Glomerular visceral epithelial cell (primary cell): ENCODE measurements at regions not wholly inside any gene's neighbourhood (a gene's known extent, or its start where the extent isn't known, plus 50 kb on each side); places are given as distances from the start of the nearest gene placed in this dataset.

ENCODE experiments used
- DNase-seq: peaks from one replicate; pipeline ENCODE4 v3.0.0-alpha.2; 2016; ENCODE audit errors: extremely low spot score

DNA sequence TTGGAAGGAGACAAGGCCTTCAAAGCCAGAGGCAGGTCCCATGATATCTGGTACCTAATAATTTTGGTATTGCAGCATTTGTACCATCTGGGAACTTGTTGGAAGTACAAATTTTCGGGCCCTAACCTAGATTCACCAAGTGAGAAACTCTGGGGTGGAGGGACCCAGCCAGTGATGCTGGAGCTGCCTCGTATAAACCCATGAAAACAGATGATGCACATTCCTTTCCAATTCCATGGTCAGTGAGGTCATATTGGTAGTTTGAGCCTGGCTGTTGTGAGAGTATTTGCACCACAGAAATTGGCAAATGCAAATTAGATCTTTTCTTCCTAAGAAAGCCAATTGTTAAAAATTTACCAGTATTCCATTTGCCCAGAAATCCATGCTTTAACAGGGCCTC lies 269.6 kb upstream of the PLXNA2 start:
- no peak for DNase-seq

DNA sequence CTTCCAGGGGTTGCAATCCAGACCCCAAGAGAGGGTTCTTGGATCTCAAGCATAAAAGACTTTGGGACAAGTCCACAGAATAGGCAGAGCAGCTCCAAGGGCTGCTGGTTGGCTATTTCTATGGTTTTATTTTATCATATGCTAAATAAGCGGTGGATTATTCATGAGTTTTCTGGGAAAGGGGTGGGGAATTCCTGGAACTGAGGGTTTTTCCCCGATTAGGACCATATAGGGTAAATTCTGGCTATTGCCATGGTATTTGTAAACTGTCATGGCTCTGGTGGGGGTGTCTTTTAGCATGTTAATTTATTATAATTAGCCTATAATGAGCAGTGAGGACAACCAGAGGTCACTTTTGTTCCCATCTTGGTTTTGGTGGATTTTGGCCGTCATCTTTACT lies 270.9 kb upstream of the PLXNA2 start:
- DNase-seq = no peak

DNA sequence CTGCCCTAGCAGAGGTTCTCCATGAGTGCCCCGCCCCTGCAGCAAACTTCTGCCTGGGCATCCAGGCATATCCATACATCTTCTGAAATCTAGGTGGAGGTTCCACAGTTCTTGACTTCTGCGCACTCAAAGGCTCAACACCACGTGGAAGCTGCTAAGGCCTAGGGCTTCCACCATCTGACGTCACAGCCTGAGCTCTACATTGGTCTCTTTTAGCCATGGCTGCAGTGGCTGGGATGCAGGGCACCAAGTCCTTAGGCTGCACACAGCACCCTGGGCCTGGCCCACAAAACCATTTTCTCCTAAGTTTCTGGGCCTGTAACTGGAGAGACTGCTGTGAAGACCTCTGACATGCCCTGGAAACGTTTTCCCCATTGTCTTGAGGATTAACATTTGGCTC lies 272.6 kb upstream of the PLXNA2 start:
- DNase-seq = no peak

DNA sequence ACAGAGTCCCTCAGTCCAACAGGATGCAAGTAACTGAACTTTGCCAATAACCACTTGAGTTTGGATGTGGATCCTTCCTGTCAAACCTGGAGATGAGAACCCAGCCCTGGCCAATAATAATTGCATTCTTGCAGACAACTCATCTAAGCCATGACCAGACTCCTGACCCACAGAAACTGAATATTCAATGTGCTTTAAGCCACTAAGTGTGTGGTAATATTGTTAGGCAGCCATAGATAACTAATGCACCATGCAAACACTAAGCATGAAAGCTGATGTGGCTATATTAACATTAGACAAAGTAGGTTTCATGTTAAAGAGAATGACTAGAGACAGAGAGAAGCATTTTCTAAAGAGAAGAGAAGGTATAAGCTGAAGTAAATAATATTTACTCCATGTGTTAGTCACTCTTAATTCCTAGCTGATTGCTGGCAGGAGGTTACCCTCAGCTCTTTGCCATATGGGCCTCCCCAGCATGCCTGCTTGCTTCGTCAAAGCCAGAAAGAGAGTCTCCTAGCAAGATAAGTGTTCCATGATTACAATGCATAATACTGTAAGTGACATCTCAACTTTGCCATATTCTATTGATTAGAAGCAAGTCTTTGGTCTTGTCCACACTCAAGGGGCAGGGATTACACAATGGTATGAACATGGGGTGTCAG lies 276.4 kb upstream of the PLXNA2 start:
- DNase-seq = no peak

DNA sequence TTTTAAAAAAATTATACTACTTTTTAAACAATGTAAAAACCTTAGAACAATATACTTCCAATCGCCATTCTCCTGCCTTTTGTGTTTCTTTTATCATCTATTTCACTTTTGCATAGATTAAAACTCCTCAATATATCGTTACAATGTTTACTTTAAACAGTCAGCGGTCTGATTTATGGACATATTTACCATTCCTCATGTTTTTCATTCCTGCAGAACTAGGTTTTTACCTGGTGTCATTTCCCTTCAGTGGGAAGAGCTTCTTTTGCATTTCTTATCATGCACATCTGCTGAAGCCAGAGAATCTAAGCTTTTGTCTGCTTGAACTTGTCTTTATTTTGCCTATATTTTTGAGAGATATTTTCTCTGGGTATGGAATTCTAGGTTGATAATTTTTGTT lies 277.4 kb upstream of the PLXNA2 start:
- DNase-seq = no peak

DNA sequence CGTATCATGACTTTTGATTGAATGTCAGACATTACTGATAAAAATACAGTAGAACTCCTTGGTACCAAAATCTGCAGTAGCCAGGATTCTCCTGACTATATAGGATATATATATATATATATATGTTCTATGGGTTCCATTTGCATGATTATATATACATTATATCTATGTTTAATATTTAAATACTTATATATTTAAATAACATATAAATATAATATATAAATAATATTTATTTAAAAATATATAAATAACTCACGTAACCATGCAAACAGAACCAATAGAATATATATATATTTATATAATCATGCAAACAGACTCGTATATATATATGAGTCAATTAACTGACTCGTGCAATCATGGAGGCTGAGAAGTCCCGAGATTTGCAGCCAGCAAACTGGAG lies 278.8 kb upstream of the PLXNA2 start:
- DNase-seq = no peak

DNA sequence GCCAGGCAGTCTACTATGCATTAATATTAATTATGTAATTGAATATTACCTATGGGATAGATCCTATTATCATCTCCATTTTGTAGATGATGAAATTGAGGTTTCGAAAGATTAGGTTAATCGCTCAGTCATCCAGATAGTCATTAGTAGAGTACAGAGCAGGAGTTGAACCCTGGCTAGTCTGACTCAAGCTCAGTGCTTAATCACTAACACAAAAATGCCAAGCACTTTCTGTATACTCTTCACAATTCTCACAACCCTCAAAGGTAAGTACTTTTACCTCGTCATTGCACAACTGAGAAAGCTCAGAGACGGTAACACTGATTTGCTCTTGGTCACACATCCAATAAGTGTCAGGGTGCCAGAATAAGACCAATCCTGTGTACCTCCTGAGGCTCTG lies 280.2 kb upstream of the PLXNA2 start:
- DNase-seq = no peak

DNA sequence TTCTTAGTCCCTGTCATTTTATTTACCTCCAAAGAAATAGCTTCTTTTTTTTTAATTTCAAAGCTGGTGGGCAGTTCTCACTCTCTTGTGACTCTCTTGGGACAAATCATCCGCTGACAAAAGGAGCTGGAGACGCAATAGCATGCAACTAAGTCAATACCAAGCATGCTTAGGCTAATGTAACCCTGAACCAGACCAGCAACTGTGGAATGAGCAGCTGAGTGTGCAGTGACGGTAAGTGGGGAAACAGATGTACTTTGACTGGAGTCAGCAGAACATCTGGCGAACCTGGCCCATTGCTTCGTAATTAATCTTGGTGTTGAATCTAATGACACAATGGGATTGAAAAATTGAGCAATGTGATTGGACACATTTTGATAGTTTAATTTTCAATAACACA lies 280.7 kb upstream of the PLXNA2 start:
- no peak for DNase-seq

DNA sequence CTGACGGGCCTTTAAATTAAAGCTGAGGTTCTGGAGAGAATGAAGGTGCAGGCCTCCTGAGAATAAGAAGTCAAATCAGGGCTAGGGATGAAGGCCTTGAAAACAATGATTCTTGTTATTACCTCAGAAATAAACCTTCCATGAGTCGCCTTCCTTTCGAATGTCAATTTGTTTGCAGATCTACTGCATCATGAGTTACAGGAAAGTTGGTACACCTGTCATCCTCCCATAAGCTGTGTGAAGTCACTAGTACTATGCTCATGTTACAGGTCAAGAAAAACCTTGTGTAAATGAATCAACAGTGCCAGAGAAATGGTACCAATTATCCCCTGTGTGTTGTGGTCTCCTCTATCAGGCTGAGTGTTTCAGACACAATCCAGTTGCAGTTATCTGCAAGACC lies 281.2 kb upstream of the PLXNA2 start:
- DNase-seq = no peak

DNA sequence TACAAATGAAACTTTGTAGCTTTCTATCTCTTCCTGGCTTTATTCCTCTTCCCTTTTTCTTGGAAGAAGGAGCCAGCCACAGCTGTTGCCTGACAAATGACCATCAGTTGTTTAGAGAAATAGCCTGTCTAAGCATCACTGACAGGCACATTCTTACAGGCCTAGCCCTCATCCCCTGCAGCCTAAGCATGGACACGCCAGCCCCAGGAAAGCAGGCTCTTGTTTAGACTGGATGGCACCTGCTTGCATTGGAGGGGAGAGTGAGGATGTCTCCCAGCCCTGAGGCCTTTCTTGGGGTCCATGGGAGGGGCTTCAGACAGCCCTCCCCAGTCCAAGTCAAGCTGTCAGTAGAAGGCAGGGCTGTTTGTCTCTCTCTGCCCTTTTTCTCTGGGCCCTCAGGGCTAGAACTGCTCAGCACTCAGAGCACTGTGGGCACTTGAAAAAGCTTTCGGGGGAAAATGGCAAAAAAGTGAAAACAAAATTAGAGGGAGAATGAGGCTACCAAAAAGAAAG lies 282.5 kb upstream of the PLXNA2 start:
- DNase-seq = no peak

DNA sequence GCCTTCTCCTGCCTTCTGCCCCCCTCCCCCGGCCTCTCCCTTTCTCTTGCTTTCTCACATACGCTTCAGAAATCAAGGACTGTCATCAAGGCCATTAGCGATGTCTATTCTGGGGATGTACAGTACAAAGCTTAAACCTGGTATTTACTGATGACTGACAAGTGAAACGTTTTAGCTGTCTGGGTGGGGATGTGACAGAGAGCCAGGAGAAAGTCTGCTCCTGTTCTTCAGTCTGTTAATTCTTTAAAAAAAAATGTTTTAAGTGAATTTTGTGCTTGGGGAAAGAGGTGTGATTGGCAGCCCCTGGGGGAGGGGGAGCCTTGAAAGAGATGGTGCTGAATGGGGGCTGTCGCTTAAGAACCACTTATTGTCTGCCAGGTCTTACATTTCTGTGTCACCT lies 283.0 kb upstream of the PLXNA2 start:
- DNase-seq = no peak

DNA sequence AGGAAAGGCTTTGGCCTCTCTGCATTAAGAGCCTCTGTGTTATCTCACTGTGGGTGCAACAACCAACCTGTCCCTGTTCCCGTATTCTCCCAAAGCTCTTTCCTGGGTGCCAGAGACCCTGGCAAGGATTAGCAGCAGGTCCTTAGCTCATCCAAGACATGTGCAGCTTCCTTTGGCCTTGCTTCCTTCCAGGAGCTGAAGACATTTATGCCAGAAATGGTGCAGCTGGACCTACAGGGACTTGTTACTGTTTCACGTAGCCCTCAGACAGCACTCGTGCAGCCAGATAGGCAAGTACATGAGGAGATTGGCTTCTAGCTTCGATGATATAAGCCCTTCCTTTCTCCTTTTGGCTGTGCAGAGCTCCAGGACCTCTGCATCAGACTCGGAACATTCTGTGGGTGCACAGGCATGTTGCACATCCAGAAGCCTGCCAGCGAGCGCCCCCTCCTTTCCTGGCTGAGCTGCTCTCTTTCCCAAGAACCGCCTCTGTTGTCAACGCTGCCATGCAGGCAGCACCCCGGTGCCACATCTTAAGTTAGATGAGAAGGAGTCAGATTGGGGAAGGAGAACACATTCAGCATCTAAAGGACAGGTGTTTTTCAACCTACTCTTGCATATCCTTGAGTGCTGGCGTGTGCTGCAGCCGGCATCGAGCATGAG lies 284.5 kb upstream of the PLXNA2 start:
- no peak for DNase-seq

DNA sequence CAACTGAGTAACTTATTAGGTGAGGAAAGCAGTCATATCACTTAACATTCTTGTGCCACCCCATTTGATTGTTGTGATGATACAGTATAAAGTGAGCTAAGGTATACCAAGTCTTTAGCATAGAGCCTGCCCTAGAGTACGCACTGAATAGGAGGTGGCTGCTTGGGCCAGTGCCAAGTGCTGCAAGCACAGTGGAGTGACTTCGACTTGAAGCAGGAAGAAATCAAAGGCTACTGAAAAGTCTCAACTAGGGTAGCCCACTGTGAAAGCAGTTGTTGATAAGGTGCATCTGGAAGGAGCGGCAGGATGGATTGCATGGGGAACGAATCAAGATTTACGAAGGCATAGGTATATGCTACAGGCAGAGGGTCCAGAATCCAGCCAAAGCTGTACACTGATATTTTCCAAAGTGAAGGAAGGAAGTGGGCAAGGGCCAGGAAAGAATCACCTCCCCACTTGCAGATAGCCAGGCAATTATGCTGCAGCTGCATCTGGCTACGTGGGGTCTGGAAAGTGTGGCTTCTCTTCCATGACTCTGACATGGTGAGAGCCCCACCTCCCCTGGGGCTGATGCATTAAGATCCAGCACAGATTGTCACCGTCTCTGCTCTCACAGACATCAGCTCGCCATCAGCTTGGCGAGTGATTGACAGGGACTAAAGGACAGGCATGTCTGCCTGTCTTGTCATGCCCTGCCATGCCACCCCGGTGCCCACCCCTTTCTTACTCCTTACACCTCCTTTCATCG lies 287.0 kb upstream of the PLXNA2 start:
- DNase-seq = no peak

DNA sequence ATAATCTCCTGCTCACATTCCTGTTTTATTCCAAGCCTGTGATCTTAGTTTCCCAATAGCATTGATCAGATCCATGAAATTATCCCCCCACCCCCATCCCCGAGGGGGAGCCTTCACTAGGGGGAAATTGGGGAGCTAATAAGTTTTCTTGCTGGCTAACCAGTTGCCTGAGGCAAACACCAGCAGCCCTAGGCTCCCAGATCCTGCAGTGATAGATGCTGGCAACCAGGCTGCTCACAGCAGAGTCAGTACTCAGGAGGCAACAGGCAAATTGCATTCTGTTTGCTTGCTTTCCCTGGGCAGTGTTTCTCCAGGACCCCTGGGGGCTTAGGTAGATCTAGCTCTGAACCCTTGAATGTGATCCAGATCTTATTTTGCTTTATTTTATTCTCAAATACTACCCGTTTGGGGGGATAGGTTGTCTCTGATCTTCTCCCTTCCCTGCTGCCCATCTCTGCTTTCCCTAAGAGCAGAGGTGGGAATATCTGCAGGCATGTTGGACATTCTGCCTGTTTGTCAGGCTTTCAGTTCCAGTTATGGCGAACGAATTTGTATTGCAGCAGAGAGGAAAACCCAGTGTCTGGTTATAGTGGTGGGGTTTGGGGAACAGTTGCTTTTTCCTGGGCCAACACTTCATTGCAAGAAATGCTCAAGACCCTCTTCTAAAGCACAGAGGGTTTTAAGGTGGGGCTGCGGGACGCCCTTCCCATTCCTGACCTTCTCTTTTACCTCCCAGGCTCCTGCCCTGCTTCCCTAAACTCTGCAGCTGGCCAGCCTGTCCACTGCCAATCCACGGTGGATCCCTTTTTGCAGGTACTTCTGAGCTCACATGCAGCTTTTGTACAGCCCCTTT lies 289.8 kb upstream of the PLXNA2 start:
- DNase-seq = no peak

DNA sequence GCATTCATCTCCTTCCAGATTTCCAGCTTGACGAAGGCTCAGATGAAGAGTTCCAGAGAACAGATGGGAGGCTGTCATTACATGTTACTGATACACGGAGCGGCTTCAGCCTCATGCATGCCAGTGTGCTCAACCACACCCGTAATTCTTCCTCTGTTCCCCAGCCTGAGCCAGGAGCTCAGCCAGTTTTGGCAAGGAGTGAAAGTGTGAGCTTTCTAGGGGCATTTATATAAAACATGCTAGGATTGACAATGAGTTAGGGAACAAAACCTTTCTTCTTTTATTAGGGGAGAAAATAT lies 290.4 kb upstream of the PLXNA2 start:
- DNase-seq = no peak

DNA sequence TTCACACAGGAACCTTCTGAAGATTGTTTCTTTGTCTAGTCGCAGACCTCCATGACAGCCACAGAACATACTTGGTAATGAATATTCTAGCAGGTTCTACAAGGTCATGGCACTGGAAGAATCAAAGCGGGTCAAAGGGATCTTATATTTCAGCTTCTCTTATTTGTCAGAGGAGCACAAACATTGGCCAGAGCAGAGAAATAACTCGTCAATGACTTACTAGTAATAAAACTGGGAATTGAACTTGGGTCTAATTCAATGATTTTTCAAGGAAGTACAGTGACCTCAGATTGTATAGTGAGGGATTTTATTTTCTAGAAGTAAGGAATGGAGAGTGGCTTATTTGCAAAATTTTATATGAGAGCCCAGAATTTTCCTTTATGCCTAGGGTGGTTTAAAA lies 290.8 kb upstream of the PLXNA2 start:
- no peak for DNase-seq

DNA sequence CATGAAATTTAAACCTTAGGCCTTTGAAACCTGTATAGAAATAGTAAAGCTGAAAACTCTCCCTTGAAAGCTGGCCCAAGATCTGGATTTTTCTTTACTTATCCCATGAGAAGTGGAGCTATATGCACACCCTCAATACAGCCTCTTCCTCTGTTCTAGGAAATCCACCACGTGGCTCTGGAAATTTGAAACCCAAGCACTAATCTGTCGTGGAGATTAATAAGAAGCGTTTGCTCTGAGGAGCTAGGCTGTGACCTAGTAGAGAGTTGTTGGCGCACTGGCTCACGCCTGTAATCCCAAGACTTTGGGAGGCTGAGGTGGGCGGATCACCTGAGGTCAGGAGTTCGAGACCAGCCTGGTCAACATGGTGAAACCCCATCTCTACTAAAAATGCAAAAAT lies 291.3 kb upstream of the PLXNA2 start:
- no peak for DNase-seq

DNA sequence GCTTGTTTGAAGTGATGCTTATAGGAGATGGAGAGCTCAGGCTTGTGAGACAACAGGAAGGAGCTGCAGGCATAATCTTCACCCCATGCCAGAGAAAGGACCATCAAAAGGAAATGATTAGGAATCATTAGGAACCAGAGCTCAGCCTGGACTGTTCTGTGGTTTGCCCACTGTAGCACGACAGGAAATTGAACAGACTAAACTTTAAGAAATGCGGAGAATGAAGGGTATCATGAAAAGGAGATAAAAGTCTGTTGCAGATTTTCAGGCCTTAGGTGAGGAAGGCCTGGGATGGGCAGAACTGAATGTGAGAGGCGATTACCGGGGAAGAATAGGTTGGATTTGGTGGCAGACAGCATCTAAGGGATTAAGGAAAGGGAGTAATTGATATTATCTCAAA lies 292.0 kb upstream of the PLXNA2 start:
- DNase-seq = no peak

DNA sequence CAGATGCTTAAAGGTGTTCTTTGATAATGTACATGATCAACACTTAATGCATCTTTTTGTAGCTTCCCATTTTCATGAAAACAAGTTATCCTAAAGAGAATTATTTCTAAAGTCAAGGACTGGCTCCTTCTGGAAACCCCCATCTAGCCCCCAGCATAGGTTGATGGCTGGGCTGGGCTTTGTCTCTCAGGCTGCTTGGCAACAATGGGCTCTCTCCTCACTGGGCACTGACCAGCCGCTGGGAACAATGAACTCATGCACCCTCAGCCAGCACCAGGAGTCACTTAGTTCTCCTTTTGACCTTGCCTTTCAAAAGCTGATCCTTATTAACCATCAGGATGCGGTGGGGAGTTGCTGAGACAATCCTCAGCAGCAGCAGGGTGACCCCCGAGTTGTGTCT lies 293.0 kb upstream of the PLXNA2 start:
- DNase-seq = no peak

DNA sequence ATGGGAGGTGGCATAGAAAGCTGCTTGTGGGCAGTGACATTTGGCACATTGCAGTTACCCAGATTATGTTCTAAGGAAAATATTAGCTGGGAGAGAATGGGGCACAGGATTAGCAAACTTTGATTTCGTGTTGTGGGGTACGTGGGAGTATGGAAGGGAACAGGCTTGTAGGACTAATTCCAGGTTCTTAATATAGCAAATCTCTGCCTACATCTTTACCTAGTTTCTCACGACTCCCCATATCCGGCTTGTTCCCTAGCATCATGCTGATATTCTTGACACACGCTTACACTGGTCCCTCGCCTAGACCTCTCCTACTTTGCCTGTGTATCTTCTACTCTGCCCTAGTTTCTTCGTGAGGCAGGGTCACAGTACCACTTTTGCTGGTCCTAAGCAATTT lies 293.9 kb upstream of the PLXNA2 start:
- DNase-seq = no peak

DNA sequence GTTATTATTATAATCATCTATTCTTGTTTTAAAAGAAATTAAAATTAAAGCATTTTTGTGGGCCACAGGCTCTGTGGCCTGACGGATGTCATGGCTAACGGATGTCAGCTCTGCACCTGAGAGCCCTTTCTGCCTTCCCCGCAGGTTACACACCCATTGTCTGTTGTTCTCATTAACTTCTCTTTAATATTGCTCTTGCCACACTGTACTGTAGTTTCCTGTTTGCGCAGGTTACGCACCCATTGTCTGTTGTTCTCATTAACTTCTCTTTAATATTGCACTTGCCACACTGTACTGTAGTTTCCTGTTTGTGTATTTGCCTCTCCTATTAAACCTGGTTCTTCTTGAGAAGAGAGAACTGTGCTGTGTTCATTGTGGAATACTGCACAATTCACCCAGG lies 294.4 kb upstream of the PLXNA2 start:
- DNase-seq = no peak

DNA sequence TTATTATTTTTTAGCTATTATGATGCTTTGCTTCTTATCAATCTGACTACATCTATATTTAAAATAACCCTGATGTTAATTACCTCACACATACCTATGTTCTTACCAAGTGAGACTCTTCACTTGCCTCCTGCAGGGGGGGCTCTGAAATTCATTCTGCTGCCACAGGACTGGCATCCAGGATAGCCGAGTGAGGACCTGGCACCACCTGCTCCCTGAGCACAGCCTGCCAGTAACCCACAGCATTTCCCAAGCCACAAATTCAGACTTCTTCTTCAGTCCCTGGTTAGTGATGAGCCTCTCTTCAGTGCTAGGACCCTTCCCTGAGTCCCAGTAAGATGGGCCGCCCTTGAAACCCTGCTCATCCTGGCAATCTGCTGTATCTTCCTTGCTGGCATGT lies 296.5 kb upstream of the PLXNA2 start:
- DNase-seq = no peak
